ENCODE measurements at regions not wholly inside any gene's neighbourhood (a gene's known extent, or its start where the extent isn't known, plus 50 kb on each side); places are given as distances from the start of the nearest gene placed in this dataset.

GRCh38 chr13:76414320-76414719, 471.9 kb downstream of the KCTD12 start:
- no peak overlapping the region for H4K8ac ChIP-seq (replicated peaks; ENCODE audit: insufficient read length, low read depth, low read length)
- DNase-seq, result no peak
- no peaks in the 10 kb centered on the region for H3K79me1 ChIP-seq (ENCODE audit: insufficient read depth, low read depth, low read length, poor library complexity, severe bottlenecking)
- H3K56ac ChIP-seq (ENCODE audit: insufficient read length, low read depth, low read length), result no peak overlapping the region
- no peaks in the 10 kb centered on the region for H3K27me3 ChIP-seq (ENCODE audit: insufficient read depth, low read length)
- Mint-ChIP-seq H3K27ac (no peak overlapping the region), H3K36me3 (ENCODE audit: insufficient read depth in 1 of 3, low read depth in 3 of 3) (no peaks in the 10 kb centered on the region), H3K9me3 (peaks cover 2 to 3% of the 10 kb centered on the region in 2 experiments; a peak in 2 of 5 replicates), H3K4me1 (peaks cover 11 to 13% of the 10 kb centered on the region in 2 experiments), H3K4me3 (no peak overlapping the region), H3K27me3 (ENCODE audit: low read depth) (no peaks in the 10 kb centered on the region; the same call in 1 of the 2 replicates)
- H2AK5ac ChIP-seq (ENCODE audit: insufficient read length, low read length), result no peak overlapping the region
- no peak overlapping the region for H2BK120ac ChIP-seq (ENCODE audit: low read depth, low read length, poor library complexity, severe bottlenecking)
- H2BK15ac ChIP-seq (ENCODE audit: low read depth, low read length), result no peak overlapping the region
- no peak for TF ChIP-seq CTCF (conservative IDR thresholded peaks at IDR 0.05)
- WGBS (ENCODE audit: extremely low coverage, insufficient read length, low lambda C conversion rate), result no CpG with 5 or more reads among the region's 2 CpGs
- no peaks in the 10 kb centered on the region for H4K20me1 ChIP-seq (ENCODE audit: control insufficient read depth, insufficient read depth, insufficient read length)
- H3K4ac ChIP-seq (ENCODE audit: low read depth, low read length), result no peak overlapping the region
- H3K4me1 ChIP-seq (ENCODE audit: insufficient read depth, low read length), result no peaks in the 10 kb centered on the region
- H3K14ac ChIP-seq (ENCODE audit: insufficient read depth, low read length), result no peak overlapping the region
- no peak overlapping the region for H2AFZ ChIP-seq (ENCODE audit: low read length)
- H4K5ac ChIP-seq (ENCODE audit: insufficient read length, low read depth, low read length), result no peak overlapping the region
- H3K9me3 ChIP-seq (ENCODE audit: control insufficient read depth, low read depth, low read length), result no peaks in the 10 kb centered on the region
- H3K23me2 ChIP-seq (ENCODE audit: insufficient read length, low read depth, low read length, poor library complexity, severe bottlenecking), result no peaks in the 10 kb centered on the region
- no peak overlapping the region for H3K9ac ChIP-seq (ENCODE audit: extremely low read depth, insufficient read length, low read length)
- H3K79me2 ChIP-seq (ENCODE audit: insufficient read depth, low read length), result no peaks in the 10 kb centered on the region
- H3K18ac ChIP-seq (ENCODE audit: insufficient read length, low read depth, low read length), result no peak overlapping the region
- H3K27ac ChIP-seq (ENCODE audit: insufficient read length, low read depth, low read length), result no peak overlapping the region
- no peak overlapping the region for H2BK12ac ChIP-seq (ENCODE audit: insufficient read length, low read depth, low read length)
- no peak overlapping the region for H3T11ph ChIP-seq (ENCODE audit: low read length)
- H3K4me2 ChIP-seq (ENCODE audit: insufficient read depth, insufficient read length, low read length), result no peak overlapping the region
- no peak overlapping the region for H4K91ac ChIP-seq (ENCODE audit: insufficient read length, low read depth, low read length)
- H2BK5ac ChIP-seq (ENCODE audit: insufficient read length, low read length), result no peak overlapping the region
- H3K23ac ChIP-seq (ENCODE audit: insufficient read length, low read depth, low read length), result no peak overlapping the region
- H2BK20ac ChIP-seq (ENCODE audit: low read depth, low read length, poor library complexity, severe bottlenecking), result no peak overlapping the region
